H1 (cell line): ENCODE measurements at regions not wholly inside any gene's neighbourhood (a gene's known extent, or its start where the extent isn't known, plus 50 kb on each side); places are given as distances from the start of the nearest gene placed in this dataset.

Experiments
- CTCF ChIA-PET: fragments of 300-600 bp; sonication (Branson Sonifier 250); formaldehyde crosslinking; loops from one replicate; lab custom pipeline; 2021; ENCODE audit not compliant: partially characterized antibody; lab: Charles Lee
- POLR2A ChIA-PET: fragments of 300-600 bp; sonication (Branson Sonifier 250); formaldehyde crosslinking; loops from one replicate; lab custom pipeline; 2021; ENCODE audit warnings: inconsistent platforms; ENCODE audit not compliant: partially characterized antibody; lab: Charles Lee
- DNase-seq, 2 experiments: peaks; one replicate each; pipeline versions ENCODE4 v3.0.0 to v3.0.0-alpha.2; 2010 to 2022; ENCODE audit warnings: low spot score in 2 of 2, low read depth in 1 of 2, mixed read lengths in 1 of 2
- FAIRE-seq: peaks from 2 replicates; lab custom pipeline; 2011; peaks lifted over from hg19 to GRCh38; lab: Jason Lieb, UNC
- H2AFZ ChIP-seq: 2 replicates; pipeline ENCODE4 v1.8.1; 2012; ENCODE audit warnings: low read length, inconsistent platforms
- H2AK5ac ChIP-seq: 2 replicates; pipeline ENCODE4 v1.6.1; 2013; ENCODE audit warnings: low read depth, low read length
- H2BK120ac ChIP-seq: replicated peaks from 2 replicates; pipeline ENCODE3; 2013; ENCODE audit warnings: low read depth, low read length, inconsistent platforms
- H2BK12ac ChIP-seq: 2 replicates; pipeline ENCODE4 v1.6.1; 2013; ENCODE audit warnings: low read depth, low read length
- H2BK15ac ChIP-seq: 2 replicates; pipeline ENCODE4 v1.6.1; 2013; ENCODE audit warnings: low read length
- H2BK20ac ChIP-seq: 2 replicates; pipeline ENCODE4 v1.6.1; 2013; ENCODE audit warnings: low read length
- H2BK5ac ChIP-seq: 2 replicates; pipeline ENCODE4 v1.6.1; 2013; ENCODE audit warnings: low read depth, low read length
- H3K14ac ChIP-seq: 2 replicates; pipeline ENCODE4 v1.6.1; 2013; ENCODE audit warnings: inconsistent platforms; ENCODE audit not compliant: insufficient read length
- H3K18ac ChIP-seq: 2 replicates; pipeline ENCODE4 v1.6.1; 2013; ENCODE audit warnings: low read length; ENCODE audit errors: extremely low read depth
- H3K23ac ChIP-seq: 2 replicates; pipeline ENCODE4 v1.6.1; 2013; ENCODE audit warnings: inconsistent platforms; ENCODE audit not compliant: insufficient read length
- H3K23me2 ChIP-seq: 2 replicates; pipeline ENCODE4 v1.6.1; 2013; ENCODE audit warnings: low read depth, low read length
- H3K27ac ChIP-seq: 2 replicates; pipeline ENCODE4 v1.6.1; 2011; ENCODE audit warnings: low read depth, low read length, inconsistent platforms
- H3K27me3 ChIP-seq, 4 experiments: replicated peaks in 1 of 4; 1 replicate in 1 of 4; 2 replicates in 3 of 4; pipeline versions ENCODE4 v1.6.1 to v1.8.1; 2011 to 2013; ENCODE audit warnings: low read length in 3 of 4, mild to moderate bottlenecking in 3 of 4, inconsistent platforms in 2 of 4, mixed read lengths in 2 of 4, moderate library complexity in 1 of 4; ENCODE audit not compliant: control insufficient read depth in 3 of 4, insufficient read depth in 3 of 4; ENCODE audit errors: extremely low read depth in 1 of 4
- H3K36me3 ChIP-seq, 4 experiments: 2 replicates each; pipeline versions ENCODE4 v1.6.1 to v1.8.1; 2011 to 2013; ENCODE audit warnings: mild to moderate bottlenecking in 4 of 4, low read length in 3 of 4, moderate library complexity in 2 of 4, control low read depth in 1 of 4, inconsistent platforms in 1 of 4; ENCODE audit not compliant: insufficient read depth in 4 of 4, control insufficient read depth in 2 of 4
- H3K4ac ChIP-seq: replicated peaks from 2 replicates; pipeline ENCODE3; 2013; ENCODE audit warnings: low read length, low read depth, mixed read lengths, inconsistent platforms; ENCODE audit not compliant: insufficient read length
- H3K4me1 ChIP-seq, 4 experiments: replicated peaks in 1 of 4; 1 replicate in 1 of 4; 2 replicates in 3 of 4; pipeline versions ENCODE4 v1.6.1 to v1.8.1; 2011 to 2013; ENCODE audit warnings: low read length in 3 of 4, inconsistent platforms in 2 of 4, mixed read lengths in 1 of 4; ENCODE audit not compliant: insufficient read depth in 4 of 4, control insufficient read depth in 3 of 4
- H3K4me2 ChIP-seq, 2 experiments: 2 replicates each; pipeline versions ENCODE4 v1.6.1 to v1.8.1; 2011 to 2013; ENCODE audit warnings: low read depth in 2 of 2, low read length in 2 of 2, control low read depth in 1 of 2, inconsistent platforms in 1 of 2, mild to moderate bottlenecking in 1 of 2; ENCODE audit not compliant: insufficient read depth in 1 of 2
- H3K4me3 ChIP-seq, 4 experiments: fragments of 200-600, 300-600 bp in 1 of 4; sonication (generic), shearing (Covaris generic), sonication (Bioruptor Twin) in 1 of 4; 2 replicates each; pipeline versions ENCODE4 v1.5.1 to v1.8.1; 2011 to 2016; ENCODE audit warnings: low read length in 4 of 4, low read depth in 3 of 4, control low read depth in 2 of 4, inconsistent platforms in 2 of 4, mild to moderate bottlenecking in 2 of 4, mixed read lengths in 1 of 4, moderate library complexity in 1 of 4; ENCODE audit not compliant: insufficient read depth in 2 of 4; ENCODE audit errors: extremely low read depth in 1 of 4
- H3K56ac ChIP-seq: replicated peaks from 2 replicates; pipeline ENCODE3; 2013; ENCODE audit warnings: low read depth, mild to moderate bottlenecking, mixed read lengths, low read length, inconsistent platforms; ENCODE audit not compliant: insufficient read length
- H3K79me1 ChIP-seq: 2 replicates; pipeline ENCODE4 v1.6.1; 2013; ENCODE audit warnings: low read depth, low read length, control low read depth
- H3K79me2 ChIP-seq, 2 experiments: 2 replicates each; pipeline versions ENCODE4 v1.6.1 to v1.8.1; 2012 to 2013; ENCODE audit warnings: low read length in 2 of 2, mild to moderate bottlenecking in 2 of 2, inconsistent platforms in 1 of 2; ENCODE audit not compliant: insufficient read depth in 2 of 2, control insufficient read depth in 1 of 2
- H3K9ac ChIP-seq, 4 experiments: replicated peaks in 1 of 4; 1 replicate in 1 of 4; 2 replicates in 3 of 4; pipeline versions ENCODE4 v1.6.1 to v1.8.1; 2011 to 2013; ENCODE audit warnings: low read depth in 3 of 4, low read length in 3 of 4, control low read depth in 2 of 4, mild to moderate bottlenecking in 2 of 4, moderate library complexity in 2 of 4, inconsistent platforms in 1 of 4; ENCODE audit errors: extremely low read depth in 1 of 4
- H3K9me3 ChIP-seq, 2 experiments: 2 replicates each; pipeline versions ENCODE4 v1.6.1 to v1.8.1; 2012 to 2013; ENCODE audit warnings: mild to moderate bottlenecking in 2 of 2, moderate library complexity in 2 of 2, control low read depth in 1 of 2, inconsistent platforms in 1 of 2, low read depth in 1 of 2, low read length in 1 of 2, mixed read lengths in 1 of 2; ENCODE audit not compliant: insufficient read depth in 2 of 2
- H4K20me1 ChIP-seq, 2 experiments: replicated peaks in 1 of 2; 2 replicates each; pipeline versions ENCODE3 to v1.8.1; 2011 to 2013; ENCODE audit warnings: inconsistent platforms in 2 of 2, low read length in 2 of 2, mild to moderate bottlenecking in 1 of 2; ENCODE audit not compliant: insufficient read depth in 2 of 2, control insufficient read depth in 1 of 2
- H4K5ac ChIP-seq: 2 replicates; pipeline ENCODE4 v1.6.1; 2013; ENCODE audit warnings: low read length, low read depth, mixed read lengths, inconsistent platforms; ENCODE audit not compliant: insufficient read length
- H4K8ac ChIP-seq: 2 replicates; pipeline ENCODE4 v1.8.0; 2013; ENCODE audit warnings: mild to moderate bottlenecking, moderate library complexity, low read length, inconsistent platforms; ENCODE audit not compliant: insufficient read depth; ENCODE audit errors: extremely low read depth
- H4K91ac ChIP-seq: replicated peaks from 2 replicates; pipeline ENCODE3; 2013; ENCODE audit warnings: low read length, mixed read lengths, inconsistent platforms; ENCODE audit not compliant: insufficient read length
- CHD2 ChIP-seq: IDR thresholded peaks from 2 replicates; pipeline ENCODE4 v1.6.1; 2012; ENCODE audit warnings: low read length, improper control_type of control experiment
- GTF2F1 ChIP-seq: IDR thresholded peaks from 2 replicates; pipeline ENCODE4 v1.6.1; 2012; ENCODE audit warnings: low read depth, low read length, improper control_type of control experiment, borderline replicate concordance
- KDM4A ChIP-seq: IDR thresholded peaks from one replicate; pipeline ENCODE4 v1.7.1; 2012; ENCODE audit warnings: low read depth, mild to moderate bottlenecking, moderate library complexity, low read length, inconsistent platforms; ENCODE audit not compliant: severe bottlenecking
- SAP30 ChIP-seq: fragments of 300-600 bp; sonication (generic); IDR thresholded peaks from 2 replicates; pipeline ENCODE4 v1.7.1; 2012; ENCODE audit warnings: low read length, moderate library complexity, mild to moderate bottlenecking, inconsistent platforms; ENCODE audit not compliant: insufficient read depth, insufficient replicate concordance
- WGBS, 2 experiments: shearing (Covaris generic) in 1 of 2; methylation state at CpG; one replicate each; pipeline versions ENCODE4 v1.1.6 to v1.1.7; 2013 to 2015; ENCODE audit warnings: low lambda C conversion rate in 2 of 2, mixed read lengths in 2 of 2, inconsistent platforms in 1 of 2, low coverage in 1 of 2, missing lambda C conversion rate in 1 of 2; ENCODE audit not compliant: insufficient replicate concordance in 2 of 2, insufficient coverage in 1 of 2, insufficient read length in 1 of 2; ENCODE audit errors: extremely low coverage in 1 of 2, missing lambda C conversion rate in 1 of 2; 5-methylcytosine and 5-hydroxymethylcytosine counted together
- TF ChIP-seq, protein P1 (sequence below): IDR thresholded peaks from 2 replicates; pipeline ENCODE4 v1.6.1; 2011; ENCODE audit warnings: low read length, improper control_type of control experiment

DNA sequence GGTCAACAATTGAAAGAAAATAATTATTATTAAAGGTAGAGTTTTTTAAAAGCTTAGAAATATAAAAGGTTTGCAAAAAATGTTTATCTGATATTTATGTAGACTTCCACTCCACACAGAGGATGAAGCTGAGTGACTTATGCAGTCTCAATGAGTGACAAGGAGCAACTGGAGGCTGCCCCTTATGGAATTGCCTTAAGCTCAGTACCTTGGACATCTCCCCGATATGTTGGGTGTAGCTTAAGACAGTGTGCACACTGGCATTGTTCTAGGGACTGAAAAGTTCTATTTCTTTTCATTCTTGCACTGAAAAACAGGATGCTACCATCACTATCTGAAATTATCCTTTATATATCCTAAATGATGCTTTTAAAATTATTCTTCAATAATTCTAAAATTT, 292.1 kb downstream of the PRDM5 start:
- H3K56ac ChIP-seq, result no peak overlapping the region
- no peak overlapping the region for H4K5ac ChIP-seq
- no peak overlapping the region for H4K91ac ChIP-seq
- H3K79me2 ChIP-seq, result no peaks in the 10 kb centered on the region
- H3K4me1 ChIP-seq, result no peaks in the 10 kb centered on the region
- no peak overlapping the region for H2BK20ac ChIP-seq
- H2BK120ac ChIP-seq, result no peak overlapping the region
- no peak overlapping the region for H2AFZ ChIP-seq
- H3K27me3 ChIP-seq, result no peaks in the 10 kb centered on the region
- H2AK5ac ChIP-seq, result no peak overlapping the region
- no peak overlapping the region for H2BK5ac ChIP-seq
- H3K9me3 ChIP-seq, result no peaks in the 10 kb centered on the region
- no peak overlapping the region for H3K27ac ChIP-seq
- CTCF ChIA-PET, result no interaction called here
- H3K23me2 ChIP-seq, result no peaks in the 10 kb centered on the region
- WGBS, 2 experiments, result 96% methylated on average over 1 of the region's 1 CpG; no CpG with 5 or more reads in 1 of the 2 experiments
- POLR2A ChIA-PET, result no interaction called here
- DNase-seq (no peak), FAIRE-seq (no peak)
- no peak overlapping the region for H3K18ac ChIP-seq
- H3K9ac ChIP-seq, result no peak overlapping the region
- H3K79me1 ChIP-seq, result no peaks in the 10 kb centered on the region
- H4K20me1 ChIP-seq, result no peaks in the 10 kb centered on the region
- TF ChIP-seq CHD2, result no peak
- TF ChIP-seq, protein P1, sequence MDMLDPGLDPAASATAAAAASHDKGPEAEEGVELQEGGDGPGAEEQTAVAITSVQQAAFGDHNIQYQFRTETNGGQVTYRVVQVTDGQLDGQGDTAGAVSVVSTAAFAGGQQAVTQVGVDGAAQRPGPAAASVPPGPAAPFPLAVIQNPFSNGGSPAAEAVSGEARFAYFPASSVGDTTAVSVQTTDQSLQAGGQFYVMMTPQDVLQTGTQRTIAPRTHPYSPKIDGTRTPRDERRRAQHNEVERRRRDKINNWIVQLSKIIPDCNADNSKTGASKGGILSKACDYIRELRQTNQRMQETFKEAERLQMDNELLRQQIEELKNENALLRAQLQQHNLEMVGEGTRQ, result no peak
- TF ChIP-seq GTF2F1, result no peak
- no peak for TF ChIP-seq KDM4A
- TF ChIP-seq SAP30, result no peak
- H2BK15ac ChIP-seq, result no peak overlapping the region
- no peak overlapping the region for H3K4ac ChIP-seq
- no peak overlapping the region for H3K14ac ChIP-seq
- no peaks in the 10 kb centered on the region for H3K36me3 ChIP-seq
- H4K8ac ChIP-seq, result no peak overlapping the region
- no peak overlapping the region for H2BK12ac ChIP-seq
- no peak overlapping the region for H3K4me3 ChIP-seq
- no peak overlapping the region for H3K4me2 ChIP-seq
- H3K23ac ChIP-seq, result no peak overlapping the region
